Endometrium (tissue), 2 donors: ENCODE measurements at regions not wholly inside any gene's neighbourhood (a gene's known extent, or its start where the extent isn't known, plus 50 kb on each side); places are given as distances from the start of the nearest gene placed in this dataset.
"Not testable (repeated sequence)": the region's sequence is repeated elsewhere in the genome, so short reads cannot be mapped to it uniquely, and the experiment has no call there.

Experiments used
- FAIRE-seq: peaks from 2 replicates; lab custom pipeline; 2012; peaks lifted over from hg19 to GRCh38; lab: Jason Lieb, UNC
- donor health status: control.
- donor health status: control.

GRCh38 chr6:4378319-4378996 is 243.1 kb upstream of the ECI2 start:
- no peak for FAIRE-seq

- no peak for FAIRE-seq
Observed at GRCh38 chr6:4377603-4378002, 242.2 kb upstream of the ECI2 start.

GRCh38 chr6:4374216-4374615 is 238.8 kb upstream of the ECI2 start:
- no peak for FAIRE-seq

GRCh38 chr6:4372866-4373265 is 237.5 kb upstream of the ECI2 start:
- no peak for FAIRE-seq

- FAIRE-seq, result no peak
Observed at GRCh38 chr6:4371207-4371921, 236.0 kb upstream of the ECI2 start.

- FAIRE-seq, result no peak
Observed at GRCh38 chr6:4370066-4370465, 234.7 kb upstream of the ECI2 start.

GRCh38 chr6:4369616-4370015 is 234.2 kb upstream of the ECI2 start:
- FAIRE-seq, result no peak

GRCh38 chr6:4368649-4369048 is 233.3 kb upstream of the ECI2 start:
- no peak for FAIRE-seq

- FAIRE-seq, result no peak
Observed at GRCh38 chr6:4367643-4368042, 232.3 kb upstream of the ECI2 start.

- no peak for FAIRE-seq
Observed at GRCh38 chr6:4366635-4367395, 231.4 kb upstream of the ECI2 start.

GRCh38 chr6:4365686-4366085 is 230.3 kb upstream of the ECI2 start:
- no peak for FAIRE-seq

- FAIRE-seq, result no peak
Observed at GRCh38 chr6:4364711-4365110, 229.3 kb upstream of the ECI2 start.

- FAIRE-seq, result no peak
Observed at GRCh38 chr6:4364172-4364571, 228.8 kb upstream of the ECI2 start.

GRCh38 chr6:4363656-4364055 is 228.3 kb upstream of the ECI2 start:
- FAIRE-seq, result no peak

- no peak for FAIRE-seq
Observed at GRCh38 chr6:4362326-4362725, 227.0 kb upstream of the ECI2 start.

GRCh38 chr6:4360920-4361319 is 225.5 kb upstream of the ECI2 start:
- no peak for FAIRE-seq

- FAIRE-seq, result no peak
Observed at GRCh38 chr6:4359108-4359730, 223.8 kb upstream of the ECI2 start.

GRCh38 chr6:4358414-4359107 is 223.2 kb upstream of the ECI2 start:
- FAIRE-seq, result no peak

GRCh38 chr6:4357660-4358152 is 222.3 kb upstream of the ECI2 start:
- not testable (repeated sequence) for FAIRE-seq

GRCh38 chr6:4356899-4357659 is 221.7 kb upstream of the ECI2 start:
- no peak for FAIRE-seq

GRCh38 chr6:4355241-4355640 is 219.9 kb upstream of the ECI2 start:
- FAIRE-seq, result no peak
